GM19467 (cell line): ENCODE measurements at regions not wholly inside any gene's neighbourhood (a gene's known extent, or its start where the extent isn't known, plus 50 kb on each side); places are given as distances from the start of the nearest gene placed in this dataset.

Source experiments
- ATAC-seq: cut with Tn5 transposase; IDR thresholded peaks from one replicate; pipeline ENCODE4 v1.9.1; 2021; ENCODE audit warnings: mild to moderate bottlenecking, moderate library complexity; ENCODE audit not compliant: unreplicated experiment

DNA sequence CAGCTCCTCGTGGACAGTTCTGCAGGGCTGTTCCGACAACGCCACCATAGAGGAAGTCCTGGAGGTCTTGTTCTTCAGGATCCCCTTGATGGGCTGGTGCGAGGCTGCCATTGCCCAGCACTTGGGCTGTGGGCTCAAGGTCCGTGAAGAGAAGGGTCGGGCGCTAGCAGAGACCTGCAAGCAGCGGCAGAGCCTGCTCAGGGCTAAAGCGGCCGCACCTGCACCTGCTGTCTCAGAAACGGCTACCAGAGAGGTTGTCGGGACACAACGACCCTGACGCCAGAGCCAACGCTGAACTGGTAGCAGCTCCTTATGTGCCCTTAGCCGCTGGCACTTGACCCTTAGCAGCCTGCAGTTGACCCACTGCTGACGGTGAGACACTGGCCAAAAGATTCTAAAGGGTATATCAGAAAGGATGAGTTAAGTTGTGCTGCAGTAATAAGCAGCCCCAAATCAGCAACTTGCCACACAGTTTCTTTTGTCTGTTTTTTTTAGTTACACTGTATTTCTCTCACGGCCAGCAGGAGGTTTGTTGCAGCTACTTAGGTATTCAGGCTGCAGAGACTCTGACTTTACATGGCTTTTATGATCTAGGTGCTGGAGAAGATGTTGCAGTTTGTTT is 55.5 kb upstream of the ST6GAL2 start:
- ATAC-seq: no peak

DNA sequence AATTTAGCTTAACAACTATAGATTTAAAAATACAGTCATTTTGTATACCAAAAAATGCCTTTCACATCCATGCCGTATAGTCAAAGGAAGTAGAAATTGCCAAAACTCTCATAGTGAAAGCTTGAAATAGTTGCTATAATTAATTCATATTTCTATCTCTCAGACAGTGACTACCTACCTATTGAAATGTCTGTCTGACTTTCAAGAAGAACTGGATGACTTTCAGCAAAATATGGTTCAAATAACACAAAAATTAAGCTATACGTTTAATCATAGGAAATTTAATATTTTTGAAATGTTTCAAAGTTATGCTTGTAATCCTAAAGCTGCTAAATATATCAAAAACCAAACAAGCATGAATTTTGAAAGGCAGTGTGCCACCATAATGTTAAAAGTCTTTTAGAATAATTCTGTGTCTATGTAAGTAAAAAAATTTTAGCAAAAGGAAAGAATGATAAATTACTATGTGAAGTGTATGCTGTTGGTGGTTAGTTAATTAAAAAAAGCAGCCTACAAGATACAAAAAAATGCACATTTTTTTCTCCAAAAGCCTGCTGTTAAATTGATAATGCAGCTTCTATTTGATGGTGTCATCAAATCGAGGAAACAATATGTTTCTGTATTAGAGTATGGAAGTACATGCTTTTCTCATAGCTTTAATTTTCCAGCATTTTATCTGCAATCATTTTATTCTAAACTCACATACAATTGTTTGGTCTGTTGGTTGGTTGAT is 57.7 kb upstream of the ST6GAL2 start:
- ATAC-seq: no peak

DNA sequence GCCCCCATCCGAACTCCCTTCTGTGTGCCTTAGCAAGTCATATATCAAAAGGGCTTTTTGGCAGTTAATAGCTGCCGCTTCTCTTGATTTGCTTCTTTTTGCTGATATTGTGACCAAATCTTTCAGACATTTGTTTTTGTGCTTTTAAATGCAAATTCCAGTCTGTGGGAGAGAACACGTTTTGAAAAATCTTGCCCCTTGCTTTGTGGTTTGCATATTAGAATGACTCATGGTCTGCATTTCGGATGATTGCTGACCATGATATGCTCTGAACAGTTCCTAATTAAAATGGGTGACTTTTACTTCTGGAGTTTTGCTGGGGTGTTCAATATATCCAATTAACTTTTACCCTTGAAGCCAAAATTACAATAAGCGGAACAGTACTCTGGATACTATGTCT is 58.2 kb upstream of the ST6GAL2 start:
- no peak for ATAC-seq

GRCh38 chr2:106948540-106948939 is 62.6 kb upstream of the ST6GAL2 start:
- no peak for ATAC-seq

GRCh38 chr2:106953236-106953635 is 67.3 kb upstream of the ST6GAL2 start:
- no peak for ATAC-seq

DNA sequence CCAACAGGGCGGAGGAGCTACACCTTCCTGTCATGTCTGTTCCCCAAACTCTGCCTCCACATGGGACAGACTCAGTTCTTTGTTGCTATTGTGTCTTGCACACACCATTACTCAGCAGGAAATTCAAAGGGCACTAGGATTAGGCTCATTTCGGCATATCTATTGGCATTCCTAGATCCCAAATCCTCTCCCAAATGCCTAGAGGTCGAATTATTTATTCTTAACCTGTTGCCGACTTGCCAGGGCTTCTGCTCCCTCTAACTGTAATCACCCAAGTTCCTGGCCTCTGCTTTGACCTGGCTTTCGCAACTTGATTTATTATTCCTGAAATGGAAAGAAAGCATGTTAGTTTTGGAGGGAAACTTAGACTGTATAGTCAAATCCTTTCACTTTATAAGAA is 67.8 kb upstream of the ST6GAL2 start:
- ATAC-seq: no peak

GRCh38 chr2:106954304-106954703 is 68.3 kb upstream of the ST6GAL2 start:
- no peak for ATAC-seq

- ATAC-seq: no peak
These were observed 70.4 kb upstream of the ST6GAL2 start for GRCh38 chr2:106956416-106956815.

DNA sequence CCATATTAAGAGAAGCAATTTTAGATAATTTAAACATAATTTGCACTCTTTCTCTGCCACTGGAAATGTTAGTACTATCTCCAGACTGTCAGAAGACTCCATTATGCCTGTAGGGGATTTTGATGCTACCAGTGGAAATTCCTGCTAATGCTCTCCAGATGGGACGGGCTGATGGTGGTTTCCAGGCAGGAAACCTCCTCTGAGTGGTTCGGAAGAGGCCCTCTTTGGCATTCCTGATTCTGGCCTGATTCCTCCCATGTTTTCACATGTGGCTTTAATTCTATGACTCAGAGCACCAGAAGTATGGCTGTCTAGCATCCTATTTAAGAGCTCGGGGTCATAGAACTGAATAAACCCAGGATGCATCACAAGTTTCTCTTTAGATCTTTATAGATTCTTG is 70.9 kb upstream of the ST6GAL2 start:
- no peak for ATAC-seq

- no peak for ATAC-seq
These were observed 74.2 kb upstream of the ST6GAL2 start for GRCh38 chr2:106959975-106960682.

DNA sequence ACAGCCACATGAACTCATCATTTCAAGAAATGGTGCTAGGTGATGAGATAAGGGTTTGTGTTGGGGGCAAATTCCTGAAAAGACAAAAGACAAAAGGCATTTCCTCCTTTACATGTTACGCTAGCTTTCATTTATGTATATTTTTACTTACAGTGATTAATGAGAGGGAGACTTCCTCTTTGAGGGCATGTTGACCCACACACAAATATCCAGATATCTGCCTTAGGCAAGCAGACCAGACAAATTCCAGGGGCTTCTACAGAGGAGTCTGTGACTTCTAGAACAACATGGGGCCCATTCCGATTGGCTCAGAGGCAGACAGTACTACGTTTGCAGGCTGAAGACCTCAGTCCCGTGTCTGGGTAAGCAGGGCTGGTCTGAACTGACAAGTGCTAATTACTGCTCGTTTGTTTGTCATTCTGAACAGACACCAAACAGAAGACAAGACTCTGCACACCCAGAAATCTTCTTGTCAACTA is 74.8 kb upstream of the ST6GAL2 start:
- ATAC-seq: no peak

DNA sequence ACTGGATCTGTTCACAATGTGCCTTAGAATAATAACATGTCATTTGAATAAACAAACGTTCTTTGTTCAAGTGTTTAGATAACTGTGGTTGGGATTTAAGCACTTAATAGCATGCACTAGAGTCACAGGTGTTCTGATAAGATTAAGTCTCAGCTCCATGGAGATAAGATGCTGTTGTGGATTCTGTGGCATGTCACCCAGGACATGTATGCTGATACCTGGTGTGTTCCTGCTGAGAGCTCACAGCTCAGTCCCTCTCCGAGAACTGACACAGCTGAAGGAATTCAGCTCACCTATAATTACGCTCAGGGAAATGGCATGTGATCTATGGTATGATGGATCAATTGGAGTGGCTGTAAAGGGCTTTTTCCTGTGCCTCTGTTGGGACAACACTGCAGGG is 75.4 kb upstream of the ST6GAL2 start:
- ATAC-seq: no peak

GRCh38 chr2:106963156-106963555 is 77.2 kb upstream of the ST6GAL2 start:
- ATAC-seq: no peak

- no peak for ATAC-seq
These were observed 77.9 kb upstream of the ST6GAL2 start for GRCh38 chr2:106963893-106964292.

GRCh38 chr2:106965611-106966010 is 79.6 kb upstream of the ST6GAL2 start:
- no peak for ATAC-seq

- ATAC-seq: no peak
These were observed 83.8 kb upstream of the ST6GAL2 start for GRCh38 chr2:106969777-106970176.

GRCh38 chr2:106970471-106971261 is 84.7 kb upstream of the ST6GAL2 start:
- no peak for ATAC-seq

DNA sequence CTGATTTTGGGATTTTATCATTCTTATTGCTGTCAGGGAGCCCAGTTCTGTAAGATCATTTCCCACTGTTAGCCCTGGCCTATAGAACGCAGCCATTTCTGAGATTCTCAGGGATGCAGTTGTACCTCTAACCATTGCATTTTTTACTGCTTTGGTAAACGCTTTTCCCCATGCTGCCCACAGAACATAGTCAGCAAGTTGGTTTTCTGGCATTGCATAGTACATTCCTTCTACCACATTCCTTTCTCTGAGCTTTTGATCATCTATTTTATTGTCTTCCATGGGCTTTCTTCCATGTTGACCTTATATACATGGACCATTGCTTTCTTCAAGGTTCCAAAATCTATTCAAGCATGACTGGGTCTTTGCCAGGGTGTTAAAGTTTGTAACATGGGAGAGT is 86.8 kb upstream of the ST6GAL2 start:
- no peak for ATAC-seq

GRCh38 chr2:106974891-106975290 is 88.9 kb upstream of the ST6GAL2 start:
- ATAC-seq: no peak

DNA sequence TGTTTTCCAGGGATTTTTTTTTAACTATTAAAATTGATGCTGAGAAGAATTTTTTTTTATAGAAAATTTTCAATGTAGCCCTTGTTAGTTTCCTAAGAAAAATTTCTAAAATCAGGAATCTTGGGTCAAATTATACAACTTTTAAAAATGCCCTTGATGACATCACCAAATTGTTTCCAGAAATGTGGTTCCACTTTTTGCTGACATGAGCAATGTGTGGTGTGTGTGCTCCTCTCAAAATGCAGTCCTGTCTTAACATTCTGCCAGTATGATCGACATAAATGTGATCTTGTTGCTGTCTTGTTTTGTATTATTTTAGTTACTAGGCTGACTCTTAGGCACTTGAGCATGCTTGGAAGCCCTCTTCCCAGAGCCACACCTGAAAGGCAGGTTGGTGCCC is 89.7 kb upstream of the ST6GAL2 start:
- ATAC-seq: no peak

DNA sequence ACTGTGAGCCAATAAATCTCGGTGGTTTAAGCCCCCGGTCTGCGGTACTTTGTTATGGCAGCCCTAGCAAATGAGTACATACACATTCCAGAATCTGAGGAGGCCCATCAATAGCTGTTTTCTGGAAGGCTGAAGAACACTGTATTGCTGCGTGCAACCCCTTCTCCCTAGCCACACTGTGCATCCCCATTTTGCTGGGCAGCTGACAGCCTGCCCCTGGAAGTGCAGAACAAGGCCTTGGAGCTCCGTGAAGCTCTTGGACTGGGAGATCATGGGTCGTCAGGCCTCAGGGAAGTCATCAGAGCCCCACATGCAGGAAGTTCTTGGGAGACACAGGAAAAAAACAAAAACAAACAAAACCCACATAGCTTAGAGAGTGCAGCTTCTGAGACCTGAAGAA is 90.6 kb upstream of the ST6GAL2 start:
- ATAC-seq: no peak
